GM21423 (cell line): ENCODE measurements at regions not wholly inside any gene's neighbourhood (a gene's known extent, or its start where the extent isn't known, plus 50 kb on each side); places are given as distances from the start of the nearest gene placed in this dataset.
A peak's percentile ranks its signal among the peaks of the same experiment; 100 is the strongest.

Source experiments
- ATAC-seq: cut with Tn5 transposase; IDR thresholded peaks from one replicate; pipeline ENCODE4 v1.9.1; 2021; ENCODE audit warnings: mild to moderate bottlenecking, moderate library complexity; ENCODE audit not compliant: unreplicated experiment

DNA sequence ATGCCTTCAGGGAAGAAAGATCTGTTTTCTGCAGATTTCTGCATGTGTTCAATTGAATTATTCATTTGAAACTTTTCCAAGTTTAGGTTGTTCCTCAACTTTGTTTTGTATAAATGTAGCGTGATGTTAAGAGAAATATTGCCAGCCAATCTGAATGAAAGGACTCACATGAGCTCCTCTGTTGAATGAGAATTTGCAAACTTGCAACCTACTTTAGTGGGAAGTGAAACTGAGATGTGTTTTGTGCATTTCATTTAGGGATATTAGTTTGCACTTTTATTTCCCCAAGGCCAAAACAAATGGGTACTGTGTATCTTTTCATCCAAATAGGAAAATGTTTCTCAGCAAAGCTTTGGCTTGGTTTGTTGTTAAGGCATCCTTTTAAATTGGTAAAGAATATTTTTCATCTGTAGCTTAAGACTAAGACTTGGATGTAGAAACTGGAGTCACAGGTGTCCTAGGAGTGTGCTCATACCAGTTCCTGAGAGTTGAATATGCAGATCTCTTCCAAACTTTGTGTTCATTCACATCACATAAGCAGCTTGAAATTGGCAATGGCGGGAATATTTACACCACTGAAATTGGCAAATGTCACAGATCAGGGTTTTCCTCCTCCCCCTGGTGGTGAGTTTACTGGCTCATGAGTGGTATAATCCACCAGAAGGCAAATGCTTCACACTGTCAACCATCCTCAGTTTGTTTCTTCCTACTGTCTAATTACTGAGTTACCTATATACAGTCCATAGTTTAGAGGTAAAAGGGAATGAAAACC is 193.6 kb upstream of the BANK1 start:
- ATAC-seq = peak; percentile 57

DNA sequence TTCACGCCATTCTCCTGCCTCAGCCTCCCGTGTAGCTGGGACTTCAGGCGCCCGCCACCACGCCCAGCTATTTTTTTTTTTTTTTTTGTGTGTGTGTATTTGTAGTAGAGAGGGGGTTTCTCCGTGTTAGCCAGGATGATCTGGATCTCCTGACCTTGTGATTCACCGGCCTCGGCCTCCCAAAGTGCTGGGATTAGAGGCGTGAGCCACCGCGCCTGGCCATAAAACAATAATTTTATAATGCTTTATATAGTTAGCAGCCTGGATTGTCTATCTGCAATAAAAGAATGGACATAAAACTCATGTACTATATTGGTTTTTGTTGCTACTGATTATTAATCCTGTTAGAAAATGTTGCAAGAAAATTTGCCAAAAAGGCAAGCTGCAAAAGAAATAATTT is 195.9 kb upstream of the BANK1 start:
- no peak for ATAC-seq

DNA sequence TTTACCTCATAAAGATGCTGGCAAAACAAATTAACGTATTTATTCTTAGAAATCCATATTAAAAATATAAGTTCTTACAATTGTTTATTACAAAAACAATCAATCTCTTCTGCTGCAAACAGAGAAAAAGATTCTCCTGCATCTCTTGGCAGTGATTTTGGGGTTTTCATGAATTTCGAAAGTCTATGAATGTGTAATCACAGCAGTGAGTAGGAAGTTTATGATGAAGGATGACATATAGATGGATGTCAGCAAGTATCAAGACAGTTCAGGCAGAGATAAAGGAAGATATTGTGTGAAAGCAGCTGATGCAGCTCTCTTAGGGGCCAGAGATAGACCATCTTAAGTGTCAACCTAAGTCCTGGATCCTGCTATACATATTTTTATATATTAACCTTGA is 196.9 kb upstream of the BANK1 start:
- no peak for ATAC-seq

DNA sequence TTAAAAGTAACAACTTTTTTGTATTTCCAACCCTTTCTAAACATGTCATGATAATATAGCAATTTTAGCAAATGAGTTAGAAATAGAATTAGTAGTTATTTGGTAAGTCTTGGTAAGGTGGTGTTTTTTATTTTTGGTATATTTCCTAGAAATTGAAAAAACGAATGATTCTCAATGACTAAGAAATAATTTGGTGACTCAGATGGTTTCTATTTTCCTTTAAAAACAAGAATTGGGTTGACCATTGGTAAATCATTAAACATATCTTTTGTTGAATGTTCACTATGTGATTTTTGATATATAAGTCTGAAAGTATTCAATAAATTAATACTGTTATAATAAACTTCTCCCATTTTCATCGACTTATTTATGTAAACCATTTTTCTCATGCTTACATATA is 206.2 kb upstream of the BANK1 start:
- ATAC-seq = no peak

DNA sequence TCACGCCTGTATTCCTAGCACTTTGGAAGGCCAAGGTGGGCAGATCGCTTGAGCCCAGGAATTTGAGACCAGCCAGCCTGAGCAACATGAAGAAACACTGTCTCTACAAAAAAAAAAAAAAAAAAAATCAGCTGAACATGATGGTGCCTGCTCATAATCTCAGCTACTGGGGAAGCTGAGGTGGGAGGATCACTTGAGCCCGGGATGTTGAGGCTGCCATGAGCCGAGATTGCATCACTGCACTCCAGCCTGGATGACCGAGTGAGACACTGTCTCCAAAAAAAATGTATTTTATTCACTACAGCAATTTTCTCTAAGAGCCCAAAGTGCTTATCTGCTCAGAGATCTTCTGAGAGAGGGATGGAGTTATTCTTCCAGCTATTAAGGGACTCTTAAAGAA is 215.8 kb upstream of the PPP3CA start:
- no peak for ATAC-seq

DNA sequence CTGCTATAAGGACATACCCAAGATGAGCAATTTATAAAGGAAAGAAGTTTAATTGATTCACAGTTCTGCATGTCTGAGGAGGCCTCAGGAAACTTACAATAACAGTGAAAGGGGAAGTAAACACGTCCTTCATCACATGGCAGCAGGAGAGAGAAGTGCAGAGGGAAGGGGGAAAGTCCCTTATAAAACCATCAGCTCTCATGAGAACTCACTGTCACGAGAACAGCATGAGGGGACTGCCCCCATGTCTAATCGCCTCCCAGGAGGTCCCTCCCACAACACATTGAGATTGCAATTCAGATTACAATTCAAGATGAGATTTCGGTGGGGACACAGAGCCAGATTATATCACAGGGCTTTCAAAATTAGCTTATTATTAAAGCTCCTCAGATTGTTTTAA is 209.5 kb upstream of the PPP3CA start:
- no peak for ATAC-seq

DNA sequence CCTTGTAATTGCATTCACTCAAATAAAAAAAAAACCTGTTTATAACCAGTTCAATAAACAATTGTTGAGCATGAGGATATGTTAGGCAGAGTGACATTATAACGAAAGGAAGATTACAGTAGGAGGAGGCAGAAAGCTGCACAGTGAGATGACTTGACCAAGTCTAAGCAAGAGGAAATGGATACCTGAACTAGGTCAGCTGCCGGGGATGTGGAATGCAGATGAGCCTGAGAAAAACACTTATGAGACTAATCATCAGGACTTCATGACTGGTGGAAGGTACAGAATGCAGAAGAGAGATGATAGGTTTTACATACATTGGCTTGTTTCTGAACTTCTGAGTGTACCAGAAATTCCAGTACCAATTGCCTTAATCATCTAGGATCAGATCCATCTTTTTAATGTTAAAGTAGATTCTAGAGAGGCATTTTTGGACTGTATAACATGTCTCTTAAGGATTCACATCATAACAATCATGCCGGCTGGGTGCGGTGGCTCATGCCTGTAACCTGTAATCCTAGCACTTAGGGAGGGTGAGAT is 208.1 kb upstream of the PPP3CA start:
- no peak for ATAC-seq

DNA sequence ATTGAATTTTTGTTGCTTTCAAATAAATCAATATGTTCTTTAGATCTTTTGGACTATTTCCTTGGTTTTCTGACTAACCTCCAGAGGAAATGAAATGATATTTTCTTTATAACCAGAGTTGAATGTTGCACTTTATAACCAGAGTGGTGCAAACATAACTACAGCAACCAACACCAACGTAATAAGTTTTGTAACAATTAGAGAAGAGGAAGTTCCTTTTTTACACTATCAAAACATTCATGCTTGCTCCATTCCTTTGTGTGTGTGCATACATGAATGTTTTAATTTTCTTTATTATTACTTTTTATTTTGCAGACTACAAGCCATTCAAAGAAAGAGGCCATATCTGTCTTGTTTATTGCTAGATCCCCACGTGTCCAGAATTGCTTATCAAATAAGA is 193.0 kb upstream of the PPP3CA start:
- no peak for ATAC-seq

DNA sequence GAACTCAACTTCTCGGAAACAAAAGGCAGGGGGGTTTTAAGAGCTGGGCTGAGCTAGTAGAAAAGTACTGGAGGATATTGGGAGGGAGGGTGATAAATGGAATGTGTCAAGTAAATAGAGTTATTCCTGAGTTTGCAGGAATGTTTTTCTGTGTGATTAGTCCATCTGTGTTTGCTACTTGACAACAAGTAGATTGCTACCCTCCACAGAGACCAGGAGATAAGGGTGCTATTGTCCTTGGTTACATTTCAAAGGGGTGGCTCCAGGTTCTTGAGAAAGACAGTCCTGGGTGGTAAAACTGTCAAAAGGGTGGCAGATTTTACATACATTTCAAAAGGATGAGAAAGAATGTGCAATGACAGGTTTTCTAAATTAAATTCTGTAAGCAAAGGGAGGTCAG is 181.2 kb upstream of the PPP3CA start:
- no peak for ATAC-seq

DNA sequence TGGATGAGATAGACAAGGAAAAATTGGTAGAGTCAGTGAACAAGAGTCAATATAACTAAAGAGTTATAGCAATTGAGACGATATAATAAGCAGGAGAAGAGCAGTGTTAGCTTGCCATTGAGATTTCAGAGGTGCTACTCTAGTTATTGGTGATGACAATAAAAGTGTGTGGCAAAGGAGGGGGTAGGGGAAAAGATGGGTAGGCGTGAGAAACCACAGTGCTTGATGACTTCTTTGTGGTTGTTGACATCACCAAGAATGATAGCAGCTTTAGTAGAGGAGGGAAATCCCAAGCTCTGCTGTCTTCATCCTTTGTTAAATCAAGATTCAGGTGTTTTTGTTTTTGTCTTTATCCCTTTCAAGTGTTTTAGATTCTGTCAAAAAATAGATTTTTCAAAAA is 179.9 kb upstream of the PPP3CA start:
- peak; percentile 94 for ATAC-seq

DNA sequence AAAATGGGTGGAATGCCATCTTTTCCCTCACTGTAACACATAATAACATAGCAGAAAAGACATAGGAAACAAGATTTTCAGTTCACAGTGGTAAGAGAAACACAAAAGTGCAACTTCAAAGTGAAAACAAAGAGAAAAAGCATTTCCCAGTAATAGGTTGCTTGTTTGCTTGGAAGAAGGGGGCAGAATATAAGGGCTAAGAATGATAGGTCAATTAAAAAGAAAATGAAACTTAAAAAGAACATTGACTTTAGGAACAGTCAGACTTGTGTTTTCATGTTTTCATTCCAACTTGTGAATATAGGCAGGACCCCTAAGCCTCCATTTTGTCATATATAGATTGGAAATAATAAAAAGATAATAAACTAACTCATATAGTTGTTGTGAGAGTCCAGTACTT is 168.2 kb upstream of the PPP3CA start:
- ATAC-seq = no peak

DNA sequence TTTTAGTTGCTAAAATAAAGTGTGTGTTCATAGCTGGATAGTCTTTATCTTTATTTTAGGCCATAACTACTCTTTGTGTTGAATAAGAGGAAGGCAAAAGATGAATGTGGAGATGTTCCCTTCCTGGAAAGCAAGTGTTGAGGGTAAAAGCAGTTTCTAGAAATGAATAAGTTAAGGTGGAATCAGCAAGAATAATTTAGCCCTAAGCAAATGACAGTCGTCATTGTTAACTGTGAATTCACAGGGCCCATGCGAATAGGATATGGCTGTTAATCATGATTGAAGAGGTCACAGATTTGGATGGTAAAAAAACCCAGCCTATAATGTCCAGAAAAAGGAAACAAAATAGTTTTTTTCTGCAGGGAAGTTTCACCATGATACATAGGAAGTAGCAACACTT is 167.8 kb upstream of the PPP3CA start:
- no peak for ATAC-seq

DNA sequence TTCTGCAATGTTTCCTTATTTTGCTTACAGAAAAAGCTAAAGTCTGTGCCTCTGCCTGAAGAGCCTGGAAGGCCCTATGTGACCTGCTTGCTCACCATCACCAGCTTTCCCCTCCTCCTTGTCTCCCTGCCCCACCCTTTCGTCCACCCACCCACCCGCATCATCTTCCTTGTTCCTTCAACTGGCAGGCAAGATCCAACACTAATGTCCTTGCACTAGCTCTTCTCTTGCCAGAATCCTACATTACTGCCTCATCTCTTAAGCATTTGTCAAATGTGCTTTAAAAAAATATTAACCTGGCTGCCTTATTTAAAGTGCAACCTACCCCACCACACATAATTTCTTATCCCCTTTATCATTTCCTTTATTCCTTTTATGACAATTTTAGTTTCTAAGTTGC is 165.1 kb upstream of the PPP3CA start:
- ATAC-seq = no peak

DNA sequence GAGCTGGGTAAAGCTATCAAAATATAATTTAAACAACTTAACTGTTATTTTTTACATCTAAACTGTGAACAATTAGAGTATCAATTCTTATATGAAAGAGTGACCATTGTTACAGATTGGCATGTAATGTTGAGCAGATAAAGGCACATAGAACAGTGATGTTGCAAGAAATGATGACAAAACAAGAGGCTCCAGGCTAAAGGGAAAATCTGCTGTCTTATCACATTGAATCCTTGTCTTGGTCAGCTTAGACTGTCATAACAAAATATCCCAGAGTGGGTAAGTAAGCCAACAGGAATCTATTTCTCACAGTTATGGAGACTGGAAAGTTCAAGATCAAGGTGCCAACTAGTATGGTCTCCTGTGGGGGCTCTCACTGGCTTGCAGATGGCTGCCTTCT is 154.1 kb upstream of the PPP3CA start:
- no peak for ATAC-seq

DNA sequence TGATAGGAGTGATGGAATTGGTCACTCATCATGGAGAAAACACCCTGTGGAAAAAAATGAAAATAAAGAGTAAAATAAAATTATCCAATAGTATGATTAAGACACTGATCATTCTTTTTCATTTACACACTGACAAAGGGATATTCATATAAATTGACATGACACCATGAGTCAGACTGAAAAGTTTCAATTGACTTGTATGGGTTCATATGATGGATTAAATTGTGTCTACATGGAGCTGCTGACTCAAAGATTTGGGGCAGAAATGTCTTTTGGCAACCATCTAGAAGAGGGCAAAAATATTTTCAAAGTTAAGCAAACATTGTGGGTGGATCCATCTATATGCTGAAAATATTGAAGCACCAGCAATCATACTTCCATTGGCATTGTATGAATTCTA is 153.4 kb upstream of the PPP3CA start:
- ATAC-seq = no peak

DNA sequence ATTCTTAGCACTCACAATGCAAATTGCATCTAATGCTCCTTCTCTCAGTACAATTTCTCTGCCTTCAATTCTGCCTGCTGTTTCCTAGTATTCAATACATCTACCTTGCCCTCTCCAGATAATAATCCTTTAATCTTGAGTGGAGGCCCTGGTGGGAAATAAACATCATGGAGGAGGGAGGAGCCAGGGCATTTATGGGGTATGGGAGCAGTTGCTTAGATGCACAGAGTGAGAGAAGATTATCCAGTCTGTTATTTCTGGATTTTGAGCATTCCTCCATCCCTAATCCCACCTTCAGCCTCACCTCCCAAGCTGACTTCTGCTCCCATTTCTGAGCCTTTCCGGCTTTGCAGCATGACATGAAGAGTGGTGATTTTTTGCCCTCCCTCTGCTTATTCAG is 127.9 kb upstream of the PPP3CA start:
- ATAC-seq = no peak

DNA sequence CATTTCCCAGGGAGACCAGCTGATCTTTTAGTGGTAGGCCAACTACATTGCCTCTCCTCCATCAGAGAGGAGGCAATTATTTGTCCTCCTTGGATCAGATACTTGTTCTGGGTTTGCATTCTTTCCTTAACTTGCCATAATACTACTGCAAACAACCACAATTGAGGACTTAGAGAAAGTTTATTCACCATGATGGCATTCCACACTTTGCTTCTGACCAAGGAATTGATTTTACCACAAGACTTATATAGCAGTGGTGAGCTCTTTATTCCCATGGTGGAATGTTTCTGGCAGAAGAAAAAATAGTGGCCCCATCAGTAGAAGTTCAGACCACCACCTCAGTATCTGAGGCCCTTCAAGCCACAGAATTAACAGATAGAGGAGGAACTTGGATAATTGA is 123.9 kb upstream of the PPP3CA start:
- no peak for ATAC-seq

DNA sequence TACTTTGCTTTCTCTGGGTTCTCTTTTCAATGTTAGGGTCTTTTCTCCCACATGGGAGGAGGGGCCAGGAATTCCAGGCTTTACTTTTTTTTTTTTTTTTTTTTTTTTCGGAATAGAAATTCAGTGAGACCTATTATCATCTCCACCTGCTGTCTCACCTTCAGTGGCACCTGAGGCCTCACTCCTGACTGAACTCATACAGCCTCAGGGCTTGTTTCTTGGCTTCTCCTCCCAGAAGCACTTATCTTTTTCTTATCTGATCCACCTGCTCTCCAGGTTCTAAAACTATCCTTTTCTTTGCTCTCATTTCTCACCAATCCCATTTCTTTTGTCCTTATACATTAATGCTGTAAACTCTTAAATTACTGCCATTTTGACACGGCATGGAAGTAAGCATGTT is 117.3 kb upstream of the PPP3CA start:
- no peak for ATAC-seq

DNA sequence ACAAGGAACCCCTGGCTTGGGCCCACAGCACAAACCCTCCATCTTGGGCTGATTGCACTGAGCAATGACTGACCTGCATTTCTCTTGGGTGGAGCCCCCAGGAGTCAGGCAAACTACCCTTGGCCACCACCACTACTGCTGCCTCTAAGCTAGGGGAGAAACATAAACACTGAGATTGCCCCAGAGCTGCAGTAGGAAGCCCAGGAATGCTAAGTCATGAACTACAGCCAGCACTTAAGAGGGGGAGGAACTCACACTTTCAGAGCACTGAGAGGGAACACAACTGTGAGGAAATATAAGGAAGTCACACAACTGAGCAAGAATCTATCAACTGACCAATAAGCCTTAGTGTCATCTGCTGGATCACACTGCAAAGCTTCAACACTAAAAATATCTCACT is 111.6 kb upstream of the PPP3CA start:
- no peak for ATAC-seq

DNA sequence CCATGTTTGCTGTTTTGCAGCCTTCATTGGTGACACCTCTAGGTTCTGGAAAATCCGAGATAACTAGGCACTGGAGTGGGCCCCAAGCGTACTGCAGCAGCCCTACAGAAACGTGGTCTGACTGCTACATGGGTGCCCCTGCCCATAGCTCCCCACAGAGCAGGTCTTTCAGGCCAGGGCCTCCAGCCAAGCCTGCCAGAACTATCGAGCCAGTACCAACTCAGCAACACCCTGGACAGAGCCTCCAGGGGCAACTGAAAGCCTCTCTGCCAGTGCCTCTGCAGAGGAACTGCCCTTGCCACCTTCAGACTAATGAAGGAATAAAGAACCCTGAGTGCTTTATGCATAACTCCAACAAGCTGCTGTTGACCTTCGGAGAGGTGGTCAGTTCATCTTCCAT is 111.1 kb upstream of the PPP3CA start:
- ATAC-seq = no peak

DNA sequence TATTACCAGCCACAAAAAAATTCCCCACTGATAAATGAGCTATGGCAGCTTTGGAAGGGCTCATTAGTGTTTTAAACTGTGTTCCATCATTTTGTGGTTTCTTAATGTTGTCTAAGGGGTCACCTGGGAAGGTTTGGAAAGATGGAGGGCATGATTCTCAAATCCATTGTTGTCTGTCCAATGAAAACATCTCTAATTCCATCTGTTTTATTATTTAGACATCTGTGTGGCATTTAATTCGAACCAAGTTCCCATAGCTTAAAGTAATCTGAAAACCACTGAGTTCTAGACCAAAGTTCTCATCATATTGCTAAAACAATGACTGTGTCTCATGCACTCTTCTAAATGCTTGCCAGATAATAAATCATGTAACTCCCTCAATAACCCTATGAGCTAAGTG is 103.8 kb upstream of the PPP3CA start:
- ATAC-seq = no peak

DNA sequence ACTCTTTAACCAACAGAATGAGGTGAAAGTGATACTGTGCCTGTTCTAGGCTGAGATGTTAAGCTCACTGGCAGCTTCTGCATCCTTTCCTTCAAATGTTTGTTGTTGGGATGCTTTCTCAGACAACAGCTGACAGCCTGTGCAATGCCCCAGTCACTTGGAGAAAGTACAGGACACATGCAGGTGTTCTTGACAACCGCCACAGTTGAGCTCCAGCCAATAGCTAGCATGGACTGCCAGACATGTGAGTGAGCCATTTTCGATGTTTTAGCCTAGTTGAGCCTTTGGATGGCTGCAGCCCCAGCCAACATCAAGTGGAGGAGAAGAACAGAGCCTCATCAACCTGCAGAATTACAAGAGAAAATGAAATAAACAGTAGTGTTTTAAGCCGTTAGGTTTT is 94.1 kb upstream of the PPP3CA start:
- ATAC-seq = no peak

DNA sequence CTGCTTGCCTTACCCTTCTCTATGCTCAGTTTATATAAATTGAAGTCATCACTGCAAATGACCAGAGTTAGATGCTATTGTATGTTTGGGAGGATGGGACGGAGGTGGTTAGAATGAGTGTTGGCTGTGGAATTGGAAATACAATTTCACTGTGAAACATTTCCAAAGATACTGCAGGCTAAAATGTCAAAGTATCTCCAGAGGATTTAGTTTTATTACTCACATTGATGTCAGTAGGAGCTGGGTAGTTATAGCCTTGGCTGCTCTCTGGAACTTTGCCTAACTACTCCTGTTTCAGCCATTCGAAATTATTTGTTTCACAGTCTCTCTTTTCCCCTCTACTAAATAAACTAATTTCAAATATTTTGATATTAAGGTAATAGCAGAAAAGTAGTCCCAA is 92.6 kb upstream of the PPP3CA start:
- ATAC-seq = no peak
